Stimulated activated CD4-positive, alpha-beta T cell treated with anti-CD3 and anti-CD28 coated beads, TNF-alpha, amount 100 ng/mL, for 1 hour (primary cell): ENCODE measurements at regions not wholly inside any gene's neighbourhood (a gene's known extent, or its start where the extent isn't known, plus 50 kb on each side); places are given as distances from the start of the nearest gene placed in this dataset.

ENCODE experiments used
- DNase-seq, 3 donors: peaks; one replicate each; pipeline ENCODE4 v3.0.0-alpha.2; 2020; ENCODE audit warnings: low read depth in 3 of 3, low spot score in 1 of 3

GRCh38 chr22:26845021-26845743 lies 187.8 kb downstream of the MIAT start:
- no peak for DNase-seq

- DNase-seq = no peak
Measured at GRCh38 chr22:26846076-26846475, 188.7 kb downstream of the MIAT start.

GRCh38 chr22:26846645-26847044 lies 189.3 kb downstream of the MIAT start:
- no peak for DNase-seq

GRCh38 chr22:26847046-26847445 lies 189.7 kb downstream of the MIAT start:
- no peak for DNase-seq

GRCh38 chr22:26847816-26848215 lies 190.4 kb downstream of the MIAT start:
- DNase-seq = no peak

GRCh38 chr22:26848244-26848920 lies 191.0 kb downstream of the MIAT start:
- DNase-seq = no peak

- DNase-seq = no peak
Measured at GRCh38 chr22:26849575-26849974, 192.2 kb downstream of the MIAT start.

- DNase-seq = no peak
Measured at GRCh38 chr22:26851125-26851524, 193.7 kb downstream of the MIAT start.

- DNase-seq = no peak
Measured at GRCh38 chr22:26852176-26852575, 194.8 kb downstream of the MIAT start.

- no peak for DNase-seq
Measured at GRCh38 chr22:26853071-26853470, 195.7 kb downstream of the MIAT start.

- DNase-seq = no peak
Measured at GRCh38 chr22:26853495-26853894, 196.1 kb downstream of the MIAT start.

GRCh38 chr22:26857169-26857568 lies 199.8 kb downstream of the MIAT start:
- no peak for DNase-seq

- DNase-seq = no peak
Measured at GRCh38 chr22:26860301-26860700, 202.9 kb downstream of the MIAT start.

- no peak for DNase-seq
Measured at GRCh38 chr22:26865021-26865420, 207.6 kb downstream of the MIAT start.

- DNase-seq = no peak
Measured at GRCh38 chr22:26883393-26883792, 226.0 kb downstream of the MIAT start.

- no peak for DNase-seq
Measured at GRCh38 chr22:26884921-26885320, 227.5 kb downstream of the MIAT start.

GRCh38 chr22:26885441-26886261 lies 228.3 kb downstream of the MIAT start:
- DNase-seq = no peak

GRCh38 chr22:26887456-26887855 lies 230.1 kb downstream of the MIAT start:
- DNase-seq = no peak

GRCh38 chr22:26887916-26888315 lies 230.5 kb downstream of the MIAT start:
- no peak for DNase-seq

- DNase-seq = no peak
Measured at GRCh38 chr22:26888887-26889286, 231.5 kb downstream of the MIAT start.

- no peak for DNase-seq
Measured at GRCh38 chr22:26889802-26890201, 232.4 kb downstream of the MIAT start.

- no peak for DNase-seq
Measured at GRCh38 chr22:26890870-26891269, 233.5 kb downstream of the MIAT start.
